Adrenal gland (tissue), 5 donors: ENCODE measurements at regions not wholly inside any gene's neighbourhood (a gene's known extent, or its start where the extent isn't known, plus 50 kb on each side); places are given as distances from the start of the nearest gene placed in this dataset.

Experiments used
- CTCF ChIP-seq, 6 experiments: fragments of 450-650 bp in 4 of 6; fragments of 200-600 bp in 2 of 6; sonication (generic) in 1 of 6; IDR thresholded peaks; 1 replicate in 5 of 6; 2 replicates in 1 of 6; pipeline versions ENCODE4 v1.5.1 to v1.8.0; 2016 to 2021; ENCODE audit warnings: antibody characterized with exemption in 6 of 6, mild to moderate bottlenecking in 2 of 6, moderate library complexity in 1 of 6
- POLR2A ChIP-seq, 2 donors: fragments of 450-650 bp; IDR thresholded peaks; one replicate each; pipeline ENCODE4 v1.6.1; 2017; ENCODE audit warnings: antibody characterized with exemption in 2 of 2, mild to moderate bottlenecking in 2 of 2, moderate library complexity in 1 of 2
- donor health status: DM: no; HTN: no; CAD: no.

DNA sequence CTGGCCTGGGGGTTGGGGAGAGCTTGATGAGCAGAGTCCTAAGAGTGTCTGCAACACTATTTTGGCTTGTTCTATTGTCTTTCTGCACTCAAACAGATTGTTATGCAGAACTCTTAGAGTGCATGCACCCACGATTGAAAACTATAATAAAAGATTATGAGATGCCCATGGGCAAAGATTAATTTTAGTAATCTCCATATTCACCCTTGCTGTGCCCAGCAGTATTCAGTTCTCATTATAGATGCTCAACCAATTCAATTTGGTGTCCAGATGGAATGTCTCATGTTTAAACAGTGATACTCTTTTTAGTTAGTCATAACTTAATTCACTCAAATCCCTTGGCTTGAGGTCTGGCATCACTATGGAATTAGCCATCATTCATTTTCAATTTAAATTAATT lies 952.5 kb downstream of the CDH8 start:
- TF ChIP-seq CTCF (IDR thresholded peaks at IDR 0.05) (no peak), POLR2A (IDR thresholded peaks at IDR 0.05) (no peak)
